GM18517 (cell line): ENCODE measurements at regions not wholly inside any gene's neighbourhood (a gene's known extent, or its start where the extent isn't known, plus 50 kb on each side); places are given as distances from the start of the nearest gene placed in this dataset.
A peak's percentile ranks its signal among the peaks of the same experiment; 100 is the strongest.

ENCODE experiments used
- ATAC-seq: cut with Tn5 transposase; IDR thresholded peaks from one replicate; pipeline ENCODE4 v1.9.1; 2021; ENCODE audit warnings: mild to moderate bottlenecking, moderate library complexity; ENCODE audit not compliant: unreplicated experiment

DNA sequence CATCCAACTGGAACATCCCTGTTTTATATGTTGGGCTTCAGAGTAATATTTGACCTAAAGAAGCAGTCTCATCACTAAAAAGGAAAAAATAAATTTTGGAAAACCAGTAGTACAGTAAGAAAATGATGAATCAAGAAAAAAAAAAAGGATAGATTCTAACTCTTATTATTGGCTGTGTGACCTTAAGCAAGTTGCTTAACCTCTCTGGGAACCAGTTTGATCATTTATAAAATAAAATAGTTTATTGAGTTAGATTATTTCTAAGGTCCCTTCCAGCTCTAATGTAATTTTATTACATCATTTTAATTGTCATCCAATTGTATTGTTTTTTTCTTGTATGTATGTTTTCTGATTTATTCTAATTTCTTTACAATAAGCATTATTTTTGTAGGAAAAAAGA lies 127.0 kb downstream of the PRELID2 start:
- ATAC-seq: no peak

- ATAC-seq: no peak
Measured at GRCh38 chr5:145704724-145705123, 130.4 kb downstream of the PRELID2 start.

DNA sequence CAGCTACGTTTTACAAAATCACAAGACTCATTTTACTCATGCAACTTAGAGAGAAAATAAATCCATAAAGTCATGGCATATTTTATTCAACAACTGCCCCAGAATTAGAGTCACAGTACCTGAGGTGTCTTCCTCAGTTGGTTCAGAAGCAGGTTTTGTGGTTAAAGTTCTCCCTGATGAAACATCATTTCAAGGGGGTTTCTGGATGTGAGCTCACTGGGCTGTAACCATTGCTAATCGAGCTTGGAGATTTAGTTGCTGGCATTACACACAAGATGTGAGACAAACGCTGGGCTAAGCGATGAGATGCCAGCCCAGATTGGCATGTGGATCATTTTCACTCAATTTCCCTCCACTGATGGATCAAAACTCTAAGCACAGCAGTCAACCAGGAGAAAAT lies 131.3 kb downstream of the PRELID2 start:
- ATAC-seq: no peak

GRCh38 chr5:145701404-145701803 lies 133.7 kb downstream of the PRELID2 start:
- no peak for ATAC-seq

GRCh38 chr5:145699846-145700245 lies 135.3 kb downstream of the PRELID2 start:
- no peak for ATAC-seq

GRCh38 chr5:145697251-145697990 lies 137.7 kb downstream of the PRELID2 start:
- ATAC-seq: no peak

GRCh38 chr5:145689235-145689634 lies 145.9 kb downstream of the PRELID2 start:
- ATAC-seq: peak; percentile 89

GRCh38 chr5:145687943-145688342 lies 147.2 kb downstream of the PRELID2 start:
- no peak for ATAC-seq

- ATAC-seq: no peak
Measured at GRCh38 chr5:145685417-145685816, 149.7 kb downstream of the PRELID2 start.

DNA sequence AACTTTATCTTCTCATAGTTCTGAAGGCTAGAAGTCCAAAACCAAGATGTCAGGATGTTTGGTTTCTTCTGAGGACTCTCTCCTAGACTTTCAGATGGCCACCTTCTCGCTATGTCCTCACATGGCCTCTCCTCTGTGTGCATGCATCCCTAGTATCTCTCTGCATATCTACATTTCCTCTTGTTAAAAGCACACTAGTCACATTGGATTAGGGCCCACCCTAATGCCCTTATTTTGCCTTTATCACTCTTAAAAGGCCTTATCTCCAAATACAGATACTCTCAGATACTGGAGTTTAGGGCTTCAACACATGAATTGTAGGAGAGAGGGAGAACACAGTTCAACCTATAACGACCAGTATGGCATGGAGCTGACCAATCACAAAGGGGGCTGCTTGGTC lies 151.7 kb downstream of the PRELID2 start:
- ATAC-seq: no peak

- ATAC-seq: no peak
Measured at GRCh38 chr5:145682197-145682899, 152.8 kb downstream of the PRELID2 start.

DNA sequence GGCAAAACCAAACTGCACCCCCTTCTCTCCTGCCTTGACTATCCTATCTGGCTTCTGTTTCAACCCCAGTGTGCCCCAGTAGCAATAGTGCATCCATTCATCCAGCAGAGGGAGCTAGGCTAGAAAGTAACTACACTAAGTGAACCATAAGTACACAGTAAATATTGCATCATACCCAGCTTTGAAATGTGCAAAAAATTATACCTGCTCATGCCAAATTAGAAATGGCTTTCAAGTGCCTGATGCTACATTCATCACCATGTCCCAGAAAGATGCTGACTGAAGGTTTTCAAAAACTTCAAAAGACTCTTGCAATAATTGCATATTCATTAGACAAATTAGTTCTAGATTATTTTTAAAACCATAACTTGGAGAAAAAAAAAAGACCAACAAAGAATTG lies 153.5 kb downstream of the PRELID2 start:
- peak; percentile 98 for ATAC-seq

DNA sequence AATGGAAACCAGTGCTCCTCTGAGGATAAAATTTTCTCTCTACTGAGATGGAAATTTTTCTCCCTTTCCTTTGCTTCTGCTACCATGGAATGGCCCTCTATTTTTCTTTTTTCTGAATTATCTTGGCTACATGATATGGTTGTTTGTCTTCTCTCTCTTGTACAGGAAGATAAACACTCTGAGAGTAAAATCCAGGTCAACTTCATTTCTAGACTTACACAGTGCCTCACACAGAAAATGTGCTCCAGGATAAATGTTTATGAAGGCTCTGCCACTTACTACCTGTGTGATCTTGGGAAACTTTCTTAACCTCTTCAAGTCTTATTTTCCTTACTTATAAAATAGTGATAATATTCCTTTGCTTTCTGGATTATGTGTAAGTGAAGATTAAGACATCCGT lies 153.9 kb downstream of the PRELID2 start:
- no peak for ATAC-seq

- no peak for ATAC-seq
Measured at GRCh38 chr5:145680767-145681166, 154.4 kb downstream of the PRELID2 start.

GRCh38 chr5:145680169-145680568 lies 155.0 kb downstream of the PRELID2 start:
- ATAC-seq: no peak

GRCh38 chr5:145678255-145678654 lies 156.9 kb downstream of the PRELID2 start:
- ATAC-seq: no peak

- ATAC-seq: no peak
Measured at GRCh38 chr5:145673786-145674185, 161.4 kb downstream of the PRELID2 start.

- ATAC-seq: no peak
Measured at GRCh38 chr5:145668714-145669113, 166.4 kb downstream of the PRELID2 start.

- ATAC-seq: no peak
Measured at GRCh38 chr5:145667742-145668141, 167.4 kb downstream of the PRELID2 start.

DNA sequence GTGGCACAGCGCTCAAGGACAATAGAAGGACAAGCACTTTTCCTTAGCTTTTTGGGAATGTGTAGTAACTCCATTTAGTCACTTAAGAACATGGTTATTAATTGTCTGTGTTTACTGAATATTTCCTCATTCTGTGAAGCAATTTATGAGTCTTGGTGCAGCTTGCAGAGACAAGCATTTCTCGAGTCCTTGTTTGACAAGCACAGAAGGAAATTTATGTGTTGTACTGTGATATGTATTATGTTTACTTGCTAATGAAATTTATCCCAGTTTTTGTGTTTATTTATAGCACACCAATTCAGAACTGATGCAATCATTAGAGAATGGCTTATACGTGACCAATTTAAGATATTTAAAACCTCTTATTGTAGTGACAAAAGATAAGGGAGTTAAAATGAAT lies 168.6 kb downstream of the PRELID2 start:
- ATAC-seq: no peak

DNA sequence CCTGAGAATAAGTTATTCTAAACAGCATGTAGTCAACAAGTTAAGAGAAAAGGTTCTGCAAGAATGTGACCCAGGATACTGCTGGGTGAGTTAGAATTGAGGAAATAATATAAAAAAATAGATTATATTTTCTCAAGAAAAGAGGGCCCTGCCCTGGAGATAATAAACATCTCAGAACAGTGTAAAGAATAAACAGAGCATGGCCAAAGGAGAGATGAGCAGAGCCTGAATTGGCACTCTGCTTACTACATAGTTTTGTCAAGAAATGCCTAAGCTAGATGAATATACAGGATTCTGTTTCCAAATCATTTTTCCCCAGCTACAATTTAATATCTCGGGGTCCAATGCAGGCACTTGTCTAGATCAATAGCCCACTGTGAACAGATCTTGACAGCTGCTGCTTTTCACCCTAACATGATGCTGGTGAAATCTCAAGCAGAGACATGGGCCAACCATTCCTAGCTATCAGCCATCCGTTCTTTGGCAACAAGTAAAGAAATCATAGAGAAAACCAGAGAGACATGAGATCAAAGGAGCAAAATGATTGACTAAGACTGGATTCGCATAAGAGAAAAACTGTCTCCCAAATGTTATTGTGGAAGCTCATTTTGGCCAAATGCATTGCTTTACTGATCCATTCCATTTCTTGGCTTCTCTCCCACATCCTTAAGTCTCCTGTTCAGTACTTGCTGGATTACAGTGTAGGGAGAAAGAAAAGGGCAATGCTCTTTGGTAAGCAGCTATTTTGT lies 173.2 kb downstream of the PRELID2 start:
- ATAC-seq: no peak
